Right lobe of liver (tissue), 4 donors: ENCODE measurements at regions not wholly inside any gene's neighbourhood (a gene's known extent, or its start where the extent isn't known, plus 50 kb on each side); places are given as distances from the start of the nearest gene placed in this dataset.
"Not testable (repeated sequence)": the region's sequence is repeated elsewhere in the genome, so short reads cannot be mapped to it uniquely, and the experiment has no call there.

Source experiments
- POLR2A ChIP-seq: fragments of 450-650 bp; IDR thresholded peaks from one replicate; pipeline ENCODE4 v1.6.1; 2017; ENCODE audit warnings: antibody characterized with exemption, mild to moderate bottlenecking
- TF ChIP-seq, protein P1 (sequence below), 4 donors: fragments of 200-600 bp in 3 of 4; fragments of 450-650 bp in 1 of 4; IDR thresholded peaks; one replicate each; pipeline versions ENCODE4 v1.5.1 to v1.8.0; 2016 to 2022; ENCODE audit warnings: antibody characterized with exemption in 4 of 4, mild to moderate bottlenecking in 2 of 4
- donor health status: DM: no; HTN: no; CAD: no.
- donor health status: DM: no; HTN: no; CAD: no.
- donor health status: DM: no; HTN: yes; CAD: no.

- TF ChIP-seq, protein P1, sequence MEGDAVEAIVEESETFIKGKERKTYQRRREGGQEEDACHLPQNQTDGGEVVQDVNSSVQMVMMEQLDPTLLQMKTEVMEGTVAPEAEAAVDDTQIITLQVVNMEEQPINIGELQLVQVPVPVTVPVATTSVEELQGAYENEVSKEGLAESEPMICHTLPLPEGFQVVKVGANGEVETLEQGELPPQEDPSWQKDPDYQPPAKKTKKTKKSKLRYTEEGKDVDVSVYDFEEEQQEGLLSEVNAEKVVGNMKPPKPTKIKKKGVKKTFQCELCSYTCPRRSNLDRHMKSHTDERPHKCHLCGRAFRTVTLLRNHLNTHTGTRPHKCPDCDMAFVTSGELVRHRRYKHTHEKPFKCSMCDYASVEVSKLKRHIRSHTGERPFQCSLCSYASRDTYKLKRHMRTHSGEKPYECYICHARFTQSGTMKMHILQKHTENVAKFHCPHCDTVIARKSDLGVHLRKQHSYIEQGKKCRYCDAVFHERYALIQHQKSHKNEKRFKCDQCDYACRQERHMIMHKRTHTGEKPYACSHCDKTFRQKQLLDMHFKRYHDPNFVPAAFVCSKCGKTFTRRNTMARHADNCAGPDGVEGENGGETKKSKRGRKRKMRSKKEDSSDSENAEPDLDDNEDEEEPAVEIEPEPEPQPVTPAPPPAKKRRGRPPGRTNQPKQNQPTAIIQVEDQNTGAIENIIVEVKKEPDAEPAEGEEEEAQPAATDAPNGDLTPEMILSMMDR (IDR thresholded peaks at IDR 0.05) = not testable (repeated sequence)
- TF ChIP-seq POLR2A = not testable (repeated sequence)
Measured at GRCh38 chr4:179365932-179366331, 1923.7 kb upstream of the AGA start.
